Parathyroid adenoma (tissue), 2 donors: ENCODE measurements at regions not wholly inside any gene's neighbourhood (a gene's known extent, or its start where the extent isn't known, plus 50 kb on each side); places are given as distances from the start of the nearest gene placed in this dataset.

ENCODE experiments used
- H2AFZ ChIP-seq: fragments of 300-600 bp; sonication (generic); one replicate; pipeline ENCODE4 v1.7.0; 2017; ENCODE audit warnings: antibody characterized with exemption, mild to moderate bottlenecking
- H3K27ac ChIP-seq: fragments of 300-600 bp; sonication (generic); one replicate; pipeline ENCODE4 v1.7.0; 2017
- H3K27me3 ChIP-seq: fragments of 300-600 bp; sonication (generic); one replicate; pipeline ENCODE4 v1.7.0; 2017; ENCODE audit warnings: low read length; ENCODE audit not compliant: control insufficient read depth, insufficient read depth
- H3K36me3 ChIP-seq: fragments of 300-600 bp; sonication (generic); one replicate; pipeline ENCODE4 v1.7.0; 2017; ENCODE audit warnings: low read length; ENCODE audit not compliant: control insufficient read depth, insufficient read depth
- H3K4me1 ChIP-seq: fragments of 300-600 bp; sonication (generic); one replicate; pipeline ENCODE4 v1.7.0; 2017; ENCODE audit warnings: control low read depth
- H3K4me2 ChIP-seq: fragments of 300-600 bp; sonication (generic); one replicate; pipeline ENCODE4 v1.7.0; 2017; ENCODE audit warnings: low read length
- H3K4me3 ChIP-seq: fragments of 300-600 bp; sonication (generic); one replicate; pipeline ENCODE4 v1.7.0; 2017; ENCODE audit warnings: low read depth, low read length
- H3K79me2 ChIP-seq: fragments of 300-600 bp; sonication (generic); one replicate; pipeline ENCODE4 v1.7.0; 2017; ENCODE audit warnings: control low read depth
- H3K9ac ChIP-seq: fragments of 300-600 bp; sonication (generic); one replicate; pipeline ENCODE4 v1.7.0; 2017; ENCODE audit warnings: mild to moderate bottlenecking
- H3K9me3 ChIP-seq: fragments of 300-600 bp; sonication (generic); one replicate; pipeline ENCODE4 v1.7.0; 2017; ENCODE audit warnings: low read length; ENCODE audit not compliant: control insufficient read depth
- CTCF ChIP-seq: fragments of 300-600 bp; sonication (generic); IDR thresholded peaks from one replicate; pipeline ENCODE4 v1.7.0; 2017; ENCODE audit warnings: antibody characterized with exemption, mild to moderate bottlenecking
- donor health status: primary hyperparathyroidism.

- no peak overlapping the region for H3K27ac ChIP-seq
- no peak overlapping the region for H2AFZ ChIP-seq
- TF ChIP-seq CTCF, result no peak
- H3K36me3 ChIP-seq, result no peaks in the 10 kb centered on the region
- H3K9me3 ChIP-seq, result no peaks in the 10 kb centered on the region
- H3K27me3 ChIP-seq, result no peaks in the 10 kb centered on the region
- H3K79me2 ChIP-seq, result no peaks in the 10 kb centered on the region
- H3K4me1 ChIP-seq, result no peaks in the 10 kb centered on the region
- no peak overlapping the region for H3K9ac ChIP-seq
- no peak overlapping the region for H3K4me3 ChIP-seq
- H3K4me2 ChIP-seq, result no peak overlapping the region
These were observed 150.4 kb downstream of the CXCL12 start for GRCh38 chr10:44234483-44234875.

GRCh38 chr10:44233561-44234482, 151.1 kb downstream of the CXCL12 start:
- Histone ChIP-seq H3K79me2 (no peaks in the 10 kb centered on the region), H3K4me2 (no peak overlapping the region), H3K9ac (no peak overlapping the region), H3K27me3 (no peaks in the 10 kb centered on the region), H3K9me3 (no peaks in the 10 kb centered on the region), H3K36me3 (no peaks in the 10 kb centered on the region), H2AFZ (no peak overlapping the region), H3K4me3 (no peak overlapping the region), H3K27ac (no peak overlapping the region), H3K4me1 (no peaks in the 10 kb centered on the region)
- TF ChIP-seq CTCF, result no peak

- no peak for TF ChIP-seq CTCF
- Histone ChIP-seq H3K4me1 (no peaks in the 10 kb centered on the region), H3K36me3 (no peaks in the 10 kb centered on the region), H3K4me2 (no peak overlapping the region), H3K27ac (no peak overlapping the region), H3K27me3 (no peaks in the 10 kb centered on the region), H3K9ac (no peak overlapping the region), H3K9me3 (no peaks in the 10 kb centered on the region), H3K4me3 (no peak overlapping the region), H3K79me2 (no peaks in the 10 kb centered on the region), H2AFZ (no peak overlapping the region)
These were observed 167.6 kb downstream of the CXCL12 start for GRCh38 chr10:44217274-44217820.

GRCh38 chr10:44216073-44216472, 168.8 kb downstream of the CXCL12 start:
- H3K27ac ChIP-seq, result no peak overlapping the region
- no peaks in the 10 kb centered on the region for H3K4me1 ChIP-seq
- H3K36me3 ChIP-seq, result no peaks in the 10 kb centered on the region
- no peak overlapping the region for H2AFZ ChIP-seq
- H3K9ac ChIP-seq, result no peak overlapping the region
- H3K4me2 ChIP-seq, result no peak overlapping the region
- no peaks in the 10 kb centered on the region for H3K27me3 ChIP-seq
- no peak for TF ChIP-seq CTCF
- H3K4me3 ChIP-seq, result no peak overlapping the region
- no peaks in the 10 kb centered on the region for H3K79me2 ChIP-seq
- H3K9me3 ChIP-seq, result no peaks in the 10 kb centered on the region
